Activated CD8-positive, alpha-beta memory T cell treated with anti-CD3 and anti-CD28 coated beads, Interleukin-2, amount 10 ng/mL, durations not matched to agents 7 days and 5 days (primary cell): ENCODE measurements at regions not wholly inside any gene's neighbourhood (a gene's known extent, or its start where the extent isn't known, plus 50 kb on each side); places are given as distances from the start of the nearest gene placed in this dataset.

Experiments
- ATAC-seq: fragments of 150-1000 bp; cut with Tn5 transposase; one replicate; pipeline ENCODE4 v1.10.0; 2021; ENCODE audit warnings: moderate library complexity
- CTCF ChIA-PET: fragments of 350-600 bp; sonication (Branson Sonifier 250); formaldehyde crosslinking; loops from one replicate; lab custom pipeline; 2021; ENCODE audit warnings: antibody characterized with exemption; lab: Charles Lee
- DNase-seq: peaks from one replicate; pipeline ENCODE4 v3.0.0-alpha.2; 2020
- H3K27ac Mint-ChIP-seq: one replicate; pipeline ENCODE4 v1.8.0; 2021; ENCODE audit warnings: mild to moderate bottlenecking, mixed read lengths
- H3K27me3 Mint-ChIP-seq: one replicate; pipeline ENCODE4 v1.8.0; 2021; ENCODE audit warnings: mixed read lengths
- H3K36me3 Mint-ChIP-seq: one replicate; pipeline ENCODE4 v1.8.0; 2021; ENCODE audit warnings: mild to moderate bottlenecking, mixed read lengths
- H3K4me1 Mint-ChIP-seq: one replicate; pipeline ENCODE4 v1.8.0; 2021; ENCODE audit warnings: mixed read lengths
- H3K4me3 Mint-ChIP-seq: one replicate; pipeline ENCODE4 v1.8.0; 2021; ENCODE audit warnings: mild to moderate bottlenecking, moderate library complexity, mixed read lengths
- H3K9me3 Mint-ChIP-seq: one replicate; pipeline ENCODE4 v1.8.0; 2022; ENCODE audit warnings: low read depth, mixed read lengths

DNA sequence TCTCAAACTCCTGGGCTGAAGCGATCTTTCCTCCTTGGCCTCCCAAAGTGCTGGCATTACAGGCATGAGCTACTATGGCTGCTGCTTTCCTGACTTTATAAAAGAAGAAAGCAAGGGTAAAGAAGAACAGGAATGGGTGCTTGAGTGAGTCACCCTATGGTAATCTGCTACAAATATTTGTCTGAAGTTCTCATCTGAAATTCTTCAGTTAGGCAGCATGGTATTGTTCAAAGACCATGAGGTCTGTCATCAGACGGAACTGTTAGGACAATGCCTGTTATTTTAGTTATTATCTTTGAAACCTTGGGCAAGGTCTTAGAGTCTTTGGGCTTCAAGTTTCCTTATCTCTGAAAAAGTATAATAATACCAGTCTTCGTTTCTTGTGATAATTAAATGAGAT lies 695.8 kb downstream of the RNF144A start:
- CTCF ChIA-PET, result no interaction called here
- H3K4me3 Mint-ChIP-seq, result no peak overlapping the region
- ATAC-seq (no peak), DNase-seq (no peak)
- H3K36me3 Mint-ChIP-seq, result no peaks in the 10 kb centered on the region
- H3K4me1 Mint-ChIP-seq, result peaks cover 32% of the 10 kb centered on the region
- no peak overlapping the region for H3K27ac Mint-ChIP-seq
- no peaks in the 10 kb centered on the region for H3K27me3 Mint-ChIP-seq
- no peaks in the 10 kb centered on the region for H3K9me3 Mint-ChIP-seq

DNA sequence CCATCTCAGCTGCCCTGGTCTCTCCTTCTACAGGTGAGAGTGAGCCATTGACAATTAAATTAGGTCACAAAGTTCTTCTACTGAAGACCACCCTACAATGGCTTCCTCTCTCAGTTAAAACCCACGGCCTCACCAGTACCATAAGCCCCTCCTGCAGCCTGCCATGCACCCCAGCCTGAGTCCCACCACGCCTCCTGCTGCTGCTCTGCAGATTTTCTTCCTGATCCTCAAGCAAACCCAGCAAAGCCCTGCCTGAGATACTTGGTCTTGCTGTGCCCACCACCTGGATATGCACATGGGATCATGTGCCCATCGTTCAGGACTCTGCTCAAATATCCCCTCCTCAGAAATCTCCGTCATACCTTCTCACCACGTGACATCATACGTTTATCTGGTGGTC lies 696.6 kb downstream of the RNF144A start:
- CTCF ChIA-PET, result no interaction called here
- no peak for ATAC-seq

GRCh38 chr2:7618031-7618430 lies 700.8 kb downstream of the RNF144A start:
- peaks cover 21% of the 10 kb centered on the region for H3K4me1 Mint-ChIP-seq
- no peak overlapping the region for H3K4me3 Mint-ChIP-seq
- no peaks in the 10 kb centered on the region for H3K27me3 Mint-ChIP-seq
- no peak overlapping the region for H3K27ac Mint-ChIP-seq
- peaks cover 6% of the 10 kb centered on the region for H3K36me3 Mint-ChIP-seq
- CTCF ChIA-PET, result no interaction called here
- ATAC-seq, result no peak
- peaks cover 9% of the 10 kb centered on the region for H3K9me3 Mint-ChIP-seq
- DNase-seq, result no peak

More for the DNA sequence above, 696.6 kb downstream of the RNF144A start:
- Mint-ChIP-seq H3K4me1 (peaks cover 31% of the 10 kb centered on the region), H3K27me3 (no peaks in the 10 kb centered on the region), H3K27ac (no peak overlapping the region), H3K36me3 (no peaks in the 10 kb centered on the region), H3K9me3 (no peaks in the 10 kb centered on the region), H3K4me3 (no peak overlapping the region)
- no peak for DNase-seq

DNA sequence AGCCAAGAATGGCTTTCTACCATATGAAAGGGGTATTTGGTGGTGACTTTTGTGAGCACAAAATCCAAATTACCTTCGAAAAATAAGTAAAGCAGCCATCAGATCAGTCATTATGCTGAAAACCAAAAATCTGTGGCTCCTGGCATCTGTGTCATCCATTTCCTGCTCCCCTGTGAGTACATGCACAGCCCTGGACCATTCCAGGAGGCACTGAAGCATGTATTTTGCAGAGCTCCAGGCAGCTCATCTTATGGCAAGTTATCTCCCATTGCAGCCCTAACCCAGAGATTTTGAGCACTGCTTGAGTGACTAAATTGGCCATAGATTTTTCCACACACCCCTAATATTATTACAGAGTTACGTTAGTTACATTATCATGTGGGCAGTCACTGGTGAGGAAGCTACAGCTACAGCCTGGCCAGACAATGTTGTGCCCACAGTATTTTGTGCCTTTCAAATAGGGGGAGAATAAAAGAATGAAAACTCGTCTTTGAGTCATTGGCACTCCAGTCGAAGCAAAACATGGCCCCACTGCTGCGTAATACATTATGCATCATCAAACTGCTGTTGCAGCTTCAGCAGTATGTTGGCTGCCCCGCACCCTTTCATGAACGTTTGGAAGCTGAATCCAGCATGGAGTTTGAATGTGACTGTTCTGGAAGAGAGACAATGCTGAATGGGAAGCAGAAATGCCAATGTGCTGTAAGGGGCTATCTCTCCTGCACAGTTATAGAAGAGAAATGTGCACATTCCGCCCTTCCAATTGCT lies 702.2 kb downstream of the RNF144A start:
- ATAC-seq (no peak), DNase-seq (no peak)
- Mint-ChIP-seq H3K36me3 (peaks cover 6% of the 10 kb centered on the region), H3K9me3 (peaks cover 9% of the 10 kb centered on the region), H3K4me3 (no peak overlapping the region), H3K27ac (no peak overlapping the region), H3K4me1 (peaks cover 21% of the 10 kb centered on the region), H3K27me3 (no peaks in the 10 kb centered on the region)
- CTCF ChIA-PET, result interaction anchor here (1.1 to 1.3 kb wide), 2 partner anchors 9 to 53 kb away, joined by 3 to 4 read pairs; no protein-coding TSS in a partner anchor

DNA sequence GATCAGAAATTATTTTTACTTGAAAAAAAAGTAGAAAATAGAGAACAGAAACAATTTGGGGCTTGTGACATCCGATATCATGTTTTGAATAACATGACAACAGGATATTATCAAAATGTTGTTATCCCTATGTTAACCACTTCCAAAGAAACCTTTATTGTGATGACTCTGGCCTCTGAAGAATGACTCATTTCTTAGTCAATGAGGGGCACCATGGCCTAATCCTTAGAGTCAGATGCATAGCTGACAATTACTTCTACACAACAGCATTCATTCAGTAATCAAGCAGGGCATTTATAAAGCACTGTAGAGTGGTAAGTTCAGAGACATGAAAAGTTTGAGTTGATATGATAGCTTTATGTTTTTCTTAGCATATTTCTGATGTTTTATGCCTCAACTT lies 703.0 kb downstream of the RNF144A start:
- Mint-ChIP-seq H3K4me3 (no peak overlapping the region), H3K4me1 (peaks cover 21% of the 10 kb centered on the region), H3K9me3 (peaks cover 9% of the 10 kb centered on the region), H3K27me3 (no peaks in the 10 kb centered on the region), H3K36me3 (peaks cover 6% of the 10 kb centered on the region), H3K27ac (no peak overlapping the region)
- CTCF ChIA-PET, result interaction anchor here (0.9 kb wide), 2 partner anchors 10 to 20 kb away, joined by 3 read pairs; no protein-coding TSS in a partner anchor
- DNase-seq (no peak), ATAC-seq (peak; percentile 45)

DNA sequence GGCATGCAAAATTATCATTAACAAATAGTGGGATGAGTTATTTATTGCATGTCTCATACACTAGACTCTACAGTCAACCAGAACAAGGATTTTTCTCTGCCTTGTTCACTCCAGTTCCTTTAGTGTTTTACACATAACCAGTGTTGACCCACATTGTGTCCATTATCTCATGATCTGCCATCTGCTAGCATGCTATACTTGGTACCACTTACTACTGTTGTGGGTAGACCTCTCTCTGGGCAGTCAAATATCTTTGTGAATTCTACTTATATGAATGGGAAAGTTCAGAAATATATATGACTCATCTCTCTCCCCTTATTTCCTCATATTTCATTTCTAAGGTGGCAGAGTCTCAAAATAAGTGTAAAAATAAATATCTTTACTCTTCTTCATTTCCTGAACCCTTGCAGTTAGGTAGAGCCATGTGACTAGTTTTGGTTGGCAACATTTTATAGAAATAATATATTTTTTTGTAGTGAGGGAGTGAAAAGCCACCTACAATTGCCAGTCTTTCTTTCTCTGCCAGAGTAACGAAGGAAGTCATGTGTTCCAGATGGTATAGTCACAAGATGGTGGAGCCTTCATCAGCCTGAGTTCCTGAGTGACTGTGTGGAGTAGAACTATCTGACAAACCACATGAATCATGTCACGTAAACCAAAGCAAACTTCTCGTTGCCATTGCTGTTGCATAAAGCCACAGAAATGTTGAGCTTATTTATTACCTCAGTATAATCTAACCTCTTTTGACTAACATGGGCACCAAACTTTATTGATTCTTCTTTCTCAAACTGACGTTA lies 704.0 kb downstream of the RNF144A start:
- H3K27ac Mint-ChIP-seq, result no peak overlapping the region

DNA sequence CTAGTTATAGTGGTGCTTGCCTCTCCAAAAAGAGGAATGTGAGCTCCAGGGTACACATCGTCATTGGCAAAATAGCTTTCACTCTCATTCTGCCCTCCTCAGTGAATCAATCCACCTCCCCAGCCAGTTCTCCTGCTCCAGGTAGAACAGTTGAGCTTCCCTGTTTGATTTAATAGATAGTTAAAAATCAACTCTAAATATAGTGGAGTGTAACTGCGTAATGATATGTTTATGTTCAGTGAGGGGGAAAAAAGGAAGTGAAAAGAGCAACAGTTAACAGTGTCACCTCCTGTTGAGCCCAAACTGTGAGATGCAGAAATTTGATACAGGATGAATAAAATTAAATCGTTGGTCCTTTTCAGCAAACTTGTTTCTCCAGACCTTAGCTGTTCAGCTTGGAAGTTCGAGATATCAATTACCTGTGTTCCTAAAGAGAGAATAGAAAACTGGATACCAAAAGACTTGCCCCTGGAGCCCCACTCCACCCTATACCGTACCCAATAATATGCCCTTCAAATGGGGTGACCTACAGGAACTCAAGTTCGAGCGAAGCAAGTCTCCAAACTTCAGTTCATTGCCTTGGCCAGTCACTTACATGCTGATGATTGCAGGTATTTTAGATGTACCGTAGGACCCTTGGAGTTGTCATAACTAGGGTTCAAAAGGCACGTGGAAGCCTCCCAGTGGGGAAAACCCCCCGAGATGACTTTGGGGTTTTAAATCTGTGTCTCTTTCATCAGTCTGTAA lies 708.4 kb downstream of the RNF144A start:
- ATAC-seq (no peak), DNase-seq (no peak)
- Mint-ChIP-seq H3K4me3 (no peak overlapping the region), H3K36me3 (peaks cover 9% of the 10 kb centered on the region), H3K27ac (no peak overlapping the region), H3K27me3 (no peaks in the 10 kb centered on the region), H3K9me3 (peaks cover 11% of the 10 kb centered on the region), H3K4me1 (peaks cover 10% of the 10 kb centered on the region)
- CTCF ChIA-PET, result interaction anchor here (1.8 kb wide), 1 partner anchor 47 kb away, joined by 4 read pairs; no protein-coding TSS in a partner anchor

More for the DNA sequence above, 704.0 kb downstream of the RNF144A start:
- DNase-seq (no peak), ATAC-seq (no peak)
- Mint-ChIP-seq H3K4me1 (peaks cover 21% of the 10 kb centered on the region), H3K36me3 (peaks cover 6% of the 10 kb centered on the region), H3K27me3 (no peaks in the 10 kb centered on the region), H3K4me3 (no peak overlapping the region), H3K9me3 (peaks cover 9% of the 10 kb centered on the region)
- CTCF ChIA-PET, result no interaction called here

GRCh38 chr2:7626139-7626537 lies 708.9 kb downstream of the RNF144A start:
- no peak for ATAC-seq
- Mint-ChIP-seq H3K4me3 (no peak overlapping the region), H3K27ac (no peak overlapping the region), H3K36me3 (peaks cover 9% of the 10 kb centered on the region), H3K27me3 (no peaks in the 10 kb centered on the region), H3K9me3 (peaks cover 11% of the 10 kb centered on the region), H3K4me1 (peaks cover 6% of the 10 kb centered on the region)
- no peak for DNase-seq
- CTCF ChIA-PET, result no interaction called here

- Mint-ChIP-seq H3K36me3 (peaks cover 3% of the 10 kb centered on the region), H3K27ac (no peak overlapping the region), H3K4me1 (no peaks in the 10 kb centered on the region), H3K9me3 (peaks cover 9% of the 10 kb centered on the region), H3K27me3 (no peaks in the 10 kb centered on the region), H3K4me3 (no peak overlapping the region)
- DNase-seq (no peak), ATAC-seq (no peak)
- CTCF ChIA-PET, result no interaction called here
Observed at GRCh38 chr2:7627583-7627982, 710.4 kb downstream of the RNF144A start.

DNA sequence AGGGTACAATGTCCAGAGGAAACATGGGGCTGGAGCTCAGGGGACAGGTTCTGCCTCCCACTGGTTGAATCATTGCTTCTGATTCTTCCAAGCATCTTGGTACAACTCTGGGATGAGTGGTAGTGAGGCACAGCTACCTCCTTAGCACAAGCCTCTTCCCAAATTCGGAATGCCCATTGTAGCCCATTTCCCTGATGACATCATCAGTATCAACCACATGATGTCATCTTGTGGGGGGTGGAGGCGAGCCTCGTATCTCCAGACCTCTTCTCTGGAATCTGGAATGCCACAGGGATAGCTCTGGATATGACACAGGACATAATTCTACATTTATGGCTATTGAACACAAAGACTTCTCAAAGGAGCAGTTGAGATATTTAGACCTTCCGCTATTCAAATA lies 715.2 kb downstream of the RNF144A start:
- Mint-ChIP-seq H3K4me1 (no peaks in the 10 kb centered on the region), H3K27me3 (no peaks in the 10 kb centered on the region), H3K27ac (no peak overlapping the region), H3K36me3 (peaks cover 3% of the 10 kb centered on the region), H3K4me3 (no peak overlapping the region), H3K9me3 (peaks cover 5% of the 10 kb centered on the region)
- CTCF ChIA-PET, result no interaction called here
- DNase-seq (no peak), ATAC-seq (no peak)

DNA sequence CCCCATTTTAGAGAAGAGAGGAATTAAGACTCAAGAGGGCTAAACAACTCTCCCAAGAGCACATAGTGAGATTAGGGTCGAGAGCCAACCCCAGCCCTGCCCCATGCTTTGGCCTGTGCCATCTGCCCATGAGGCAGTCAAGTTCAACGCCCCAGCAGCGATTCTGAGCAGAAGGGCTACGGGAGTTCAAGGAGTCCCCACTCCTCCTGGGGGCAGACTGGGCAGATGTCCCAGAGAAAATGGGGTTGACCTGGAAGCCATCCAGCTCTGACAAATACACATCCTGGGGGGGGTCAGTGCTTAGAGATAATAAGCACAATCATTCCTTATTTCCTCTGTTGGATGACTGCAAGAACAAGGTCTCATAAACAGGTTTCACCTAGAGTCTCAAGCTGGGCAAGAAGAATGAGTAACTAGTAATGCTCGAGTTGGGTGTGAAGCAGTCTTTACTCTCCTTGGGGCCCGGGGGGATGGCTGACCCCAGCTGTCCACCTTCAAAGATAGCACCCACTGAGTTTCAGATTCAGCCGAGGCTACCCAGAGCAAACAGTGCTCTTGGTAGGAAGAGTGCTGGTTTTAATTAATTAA lies 716.4 kb downstream of the RNF144A start:
- CTCF ChIA-PET, result no interaction called here
- H3K4me1 Mint-ChIP-seq, result no peaks in the 10 kb centered on the region

DNA sequence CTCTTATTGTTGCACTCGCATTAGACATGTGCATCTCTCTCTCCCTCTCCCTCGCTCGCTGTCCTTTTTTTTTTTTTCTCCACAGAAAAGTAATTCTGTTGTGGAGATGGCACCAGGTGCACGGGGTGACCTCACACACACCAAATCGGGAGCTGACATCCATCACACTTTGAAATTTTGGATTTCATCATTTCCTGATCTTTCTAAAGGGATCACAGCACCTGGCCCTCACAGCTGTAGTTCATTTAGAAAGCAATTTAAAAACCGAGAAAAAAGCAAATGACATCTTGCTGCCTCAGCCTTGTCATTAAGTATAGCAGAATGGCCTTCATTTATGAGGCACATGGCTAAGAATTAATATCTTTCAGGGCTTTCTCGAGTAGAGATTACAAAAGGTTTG lies 717.2 kb downstream of the RNF144A start:
- peaks cover 3% of the 10 kb centered on the region for H3K36me3 Mint-ChIP-seq
- CTCF ChIA-PET, result no interaction called here
- H3K27me3 Mint-ChIP-seq, result no peaks in the 10 kb centered on the region
- no peaks in the 10 kb centered on the region for H3K4me1 Mint-ChIP-seq
- no peak for DNase-seq
- H3K4me3 Mint-ChIP-seq, result no peak overlapping the region
- H3K9me3 Mint-ChIP-seq, result peaks cover 5% of the 10 kb centered on the region
- ATAC-seq, result no peak
- H3K27ac Mint-ChIP-seq, result no peak overlapping the region

More for the DNA sequence above, 716.4 kb downstream of the RNF144A start:
- ATAC-seq (no peak), DNase-seq (no peak)
- H3K9me3 Mint-ChIP-seq, result peaks cover 5% of the 10 kb centered on the region
- no peaks in the 10 kb centered on the region for H3K27me3 Mint-ChIP-seq
- H3K4me3 Mint-ChIP-seq, result no peak overlapping the region
- H3K27ac Mint-ChIP-seq, result no peak overlapping the region
- peaks cover 3% of the 10 kb centered on the region for H3K36me3 Mint-ChIP-seq

- no peak overlapping the region for H3K4me3 Mint-ChIP-seq
- H3K27ac Mint-ChIP-seq, result no peak overlapping the region
- CTCF ChIA-PET, result interaction anchor here (1.0 kb wide), 1 partner anchor 19 kb away, joined by 3 read pairs; no protein-coding TSS in a partner anchor
- no peaks in the 10 kb centered on the region for H3K4me1 Mint-ChIP-seq
- peaks cover 34% of the 10 kb centered on the region for H3K36me3 Mint-ChIP-seq
- no peaks in the 10 kb centered on the region for H3K27me3 Mint-ChIP-seq
- DNase-seq, result no peak
- peaks cover 25% of the 10 kb centered on the region for H3K9me3 Mint-ChIP-seq
- no peak for ATAC-seq
Observed at GRCh38 chr2:7639476-7639875, 722.3 kb downstream of the RNF144A start.
